Esophagus (tissue), 2 donors: ENCODE measurements at regions not wholly inside any gene's neighbourhood (a gene's known extent, or its start where the extent isn't known, plus 50 kb on each side); places are given as distances from the start of the nearest gene placed in this dataset.

Source experiments
- H3K27ac ChIP-seq, 2 donors: one replicate each; pipeline ENCODE4 v1.5.1; 2013; ENCODE audit warnings: low read depth in 2 of 2, mild to moderate bottlenecking in 2 of 2, inconsistent platforms in 1 of 2, low read length in 1 of 2, moderate library complexity in 1 of 2
- H3K27me3 ChIP-seq, 2 donors: one replicate each; pipeline ENCODE4 v1.6.1; 2013; ENCODE audit warnings: low read length in 2 of 2, control low read depth in 1 of 2, mild to moderate bottlenecking in 1 of 2; ENCODE audit not compliant: insufficient read depth in 2 of 2, control insufficient read depth in 1 of 2
- H3K36me3 ChIP-seq, 2 donors: one replicate each; pipeline ENCODE4 v1.6.1; 2013; ENCODE audit warnings: low read length in 1 of 2; ENCODE audit not compliant: control insufficient read depth in 2 of 2, insufficient read depth in 2 of 2
- H3K4me1 ChIP-seq, 2 donors: one replicate each; pipeline ENCODE4 v1.6.1; 2013; ENCODE audit warnings: low read length in 1 of 2; ENCODE audit not compliant: control insufficient read depth in 2 of 2, insufficient read depth in 2 of 2
- H3K4me3 ChIP-seq, 2 donors: one replicate each; pipeline ENCODE4 v1.5.1; 2013; ENCODE audit warnings: low read length in 2 of 2, mild to moderate bottlenecking in 2 of 2, low read depth in 1 of 2, moderate library complexity in 1 of 2
- H3K9me3 ChIP-seq, 2 donors: one replicate each; pipeline ENCODE4 v1.6.1; 2013; ENCODE audit warnings: mild to moderate bottlenecking in 2 of 2, low read depth in 1 of 2, low read length in 1 of 2, moderate library complexity in 1 of 2; ENCODE audit not compliant: control insufficient read depth in 2 of 2, insufficient read depth in 1 of 2
- WGBS, 2 donors: extraction: QIAGEN DNeasy Blood & Tissue Kit; methylation state at CpG; one replicate each; pipeline ENCODE4 v1.1.7; 2013; 5-methylcytosine and 5-hydroxymethylcytosine counted together
- donor health status: healthy with polysubstance abuse.
- donor health status: Bipolar disorder and iron deficiency.

- H3K36me3 ChIP-seq = no peaks in the 10 kb centered on the region
- H3K27ac ChIP-seq = no peak overlapping the region
- no peaks in the 10 kb centered on the region for H3K27me3 ChIP-seq
- no peak overlapping the region for H3K4me3 ChIP-seq
- WGBS, 2 donors = 80 to 88% methylated on average over 3 of the region's 3 CpGs
- no peaks in the 10 kb centered on the region for H3K9me3 ChIP-seq
- H3K4me1 ChIP-seq = no peaks in the 10 kb centered on the region
Measured at GRCh38 chr3:30236011-30236410, 370.4 kb upstream of the TGFBR2 start.

GRCh38 chr3:30241721-30242120 lies 364.7 kb upstream of the TGFBR2 start:
- no peaks in the 10 kb centered on the region for H3K27me3 ChIP-seq
- H3K4me1 ChIP-seq = no peaks in the 10 kb centered on the region
- no peaks in the 10 kb centered on the region for H3K9me3 ChIP-seq
- no peaks in the 10 kb centered on the region for H3K36me3 ChIP-seq
- 91 to 93% methylated on average over 4 of the region's 4 CpGs for WGBS, 2 donors
- no peak overlapping the region for H3K27ac ChIP-seq
- H3K4me3 ChIP-seq = no peak overlapping the region

GRCh38 chr3:30245858-30246622 lies 360.4 kb upstream of the TGFBR2 start:
- Histone ChIP-seq H3K4me3 (no peak overlapping the region), H3K27me3 (no peaks in the 10 kb centered on the region), H3K27ac (no peak overlapping the region), H3K4me1 (no peaks in the 10 kb centered on the region), H3K9me3 (no peaks in the 10 kb centered on the region), H3K36me3 (no peaks in the 10 kb centered on the region)
- WGBS, 2 donors = 82 to 85% methylated on average over 9 of the region's 9 CpGs

GRCh38 chr3:30248423-30248822 lies 358.0 kb upstream of the TGFBR2 start:
- H3K9me3 ChIP-seq = no peaks in the 10 kb centered on the region
- no peaks in the 10 kb centered on the region for H3K27me3 ChIP-seq
- no peaks in the 10 kb centered on the region for H3K36me3 ChIP-seq
- no peak overlapping the region for H3K4me3 ChIP-seq
- no peaks in the 10 kb centered on the region for H3K4me1 ChIP-seq
- WGBS, 2 donors = 69 to 77% methylated on average over 1 of the region's 1 CpG
- no peak overlapping the region for H3K27ac ChIP-seq

- H3K4me1 ChIP-seq = no peaks in the 10 kb centered on the region
- H3K27ac ChIP-seq = no peak overlapping the region
- no peaks in the 10 kb centered on the region for H3K27me3 ChIP-seq
- no peaks in the 10 kb centered on the region for H3K9me3 ChIP-seq
- H3K36me3 ChIP-seq = no peaks in the 10 kb centered on the region
- H3K4me3 ChIP-seq = no peak overlapping the region
Measured at GRCh38 chr3:30252474-30252873, 353.9 kb upstream of the TGFBR2 start.

- Histone ChIP-seq H3K27ac (no peak overlapping the region), H3K9me3 (no peaks in the 10 kb centered on the region), H3K36me3 (no peaks in the 10 kb centered on the region), H3K4me3 (no peak overlapping the region), H3K27me3 (no peaks in the 10 kb centered on the region), H3K4me1 (no peaks in the 10 kb centered on the region)
- WGBS, 2 donors = 89 to 91% methylated on average over 1 of the region's 1 CpG
Measured at GRCh38 chr3:30253832-30254231, 352.6 kb upstream of the TGFBR2 start.

- no peaks in the 10 kb centered on the region for H3K36me3 ChIP-seq
- no peaks in the 10 kb centered on the region for H3K4me1 ChIP-seq
- H3K4me3 ChIP-seq = no peak overlapping the region
- no peaks in the 10 kb centered on the region for H3K27me3 ChIP-seq
- WGBS, 2 donors = 94 to 96% methylated on average over 1 of the region's 1 CpG
- no peaks in the 10 kb centered on the region for H3K9me3 ChIP-seq
- H3K27ac ChIP-seq = no peak overlapping the region
Measured at GRCh38 chr3:30256474-30256873, 349.9 kb upstream of the TGFBR2 start.

- no peaks in the 10 kb centered on the region for H3K4me1 ChIP-seq
- H3K4me3 ChIP-seq = no peak overlapping the region
- H3K27ac ChIP-seq = no peak overlapping the region
- H3K9me3 ChIP-seq = no peaks in the 10 kb centered on the region
- no peaks in the 10 kb centered on the region for H3K27me3 ChIP-seq
- WGBS, 2 donors = 78 to 87% methylated on average over 4 of the region's 4 CpGs
- no peaks in the 10 kb centered on the region for H3K36me3 ChIP-seq
Measured at GRCh38 chr3:30258426-30259392, 347.7 kb upstream of the TGFBR2 start.

GRCh38 chr3:30259730-30260129 lies 346.7 kb upstream of the TGFBR2 start:
- H3K36me3 ChIP-seq = no peaks in the 10 kb centered on the region
- 88 to 95% methylated on average over 2 of the region's 2 CpGs for WGBS, 2 donors

More at GRCh38 chr3:30259730-30260129, 346.7 kb upstream of the TGFBR2 start:
- H3K4me3 ChIP-seq = no peak overlapping the region
- no peak overlapping the region for H3K27ac ChIP-seq
- H3K4me1 ChIP-seq = no peaks in the 10 kb centered on the region
- no peaks in the 10 kb centered on the region for H3K27me3 ChIP-seq
- H3K9me3 ChIP-seq = no peaks in the 10 kb centered on the region
